ENCODE measurements at regions not wholly inside any gene's neighbourhood (a gene's known extent, or its start where the extent isn't known, plus 50 kb on each side); places are given as distances from the start of the nearest gene placed in this dataset.

- no peak for DNase-seq
Observed at GRCh38 chr6:12654514-12654913, 62.1 kb upstream of the PHACTR1 start.

- DNase-seq: no peak
Observed at GRCh38 chr6:12656906-12657305, 59.7 kb upstream of the PHACTR1 start.

GRCh38 chr6:12657884-12658283 lies 58.7 kb upstream of the PHACTR1 start:
- DNase-seq: no peak

GRCh38 chr6:12661432-12662089 lies 55.0 kb upstream of the PHACTR1 start:
- DNase-seq: no peak
